Prostate gland (tissue), 2 donors: ENCODE measurements at regions not wholly inside any gene's neighbourhood (a gene's known extent, or its start where the extent isn't known, plus 50 kb on each side); places are given as distances from the start of the nearest gene placed in this dataset.

Experiments used
- DNase-seq: peaks from one replicate; pipeline ENCODE4 v3.0.0-alpha.2; 2019; ENCODE audit warnings: low spot score
- H3K27ac ChIP-seq, 2 donors: fragments of 200-600 bp; sonication (generic); 2 replicates each; pipeline ENCODE4 v1.5.1; 2017 to 2019
- H3K27me3 ChIP-seq: fragments of 200-600 bp; sonication (generic); replicated peaks from 2 replicates; pipeline ENCODE4 v1.5.1; 2019; ENCODE audit not compliant: insufficient read depth
- H3K36me3 ChIP-seq, 2 donors: fragments of 200-600 bp; sonication (generic); 1 replicate in 1 of 2; 2 replicates in 1 of 2; pipeline versions ENCODE4 v1.5.1 to v1.8.1; 2017 to 2019
- H3K4me1 ChIP-seq: fragments of 200-600 bp; sonication (generic); replicated peaks from 2 replicates; pipeline ENCODE4 v1.5.1; 2019
- H3K4me3 ChIP-seq, 2 donors: fragments of 200-600 bp; sonication (generic); 2 replicates each; pipeline ENCODE4 v1.5.1; 2017 to 2019
- H3K9me3 ChIP-seq: fragments of 200-600 bp; sonication (generic); 2 replicates; pipeline ENCODE4 v1.5.1; 2017
- CTCF ChIP-seq, 4 experiments: fragments of 200-600 bp in 2 of 4; fragments of 450-650 bp in 2 of 4; sonication (generic) in 2 of 4; IDR thresholded peaks; 1 replicate in 3 of 4; 2 replicates in 1 of 4; pipeline ENCODE4 v1.5.1; 2016 to 2019; ENCODE audit warnings: antibody characterized with exemption in 4 of 4, mild to moderate bottlenecking in 2 of 4, moderate library complexity in 2 of 4
- POLR2A ChIP-seq: fragments of 450-650 bp; IDR thresholded peaks from one replicate; pipeline ENCODE4 v1.6.1; 2016; ENCODE audit warnings: antibody characterized with exemption, mild to moderate bottlenecking
- POLR2AphosphoS5 ChIP-seq: sonication (generic); formaldehyde crosslinking; IDR thresholded peaks from one replicate; pipeline ENCODE4 v1.6.1; 2017; ENCODE audit warnings: antibody characterized with exemption
- WGBS: methylation state at CpG from one replicate; pipeline ENCODE4 v1.1.5; 2018; 5-methylcytosine and 5-hydroxymethylcytosine counted together
- intact Hi-C: fragments of 100-400 bp; cut with DNase I; formaldehyde crosslinking; loops from one replicate; pipeline ENCODE4 v1.14.2; 2022

- no peaks in the 10 kb centered on the region for H3K9me3 ChIP-seq
- intact Hi-C loops: no loop called here
These were observed 683.7 kb upstream of the CBLB start for GRCh38 chr3:106552351-106553043.

GRCh38 chr3:106560451-106560966, 691.7 kb upstream of the CBLB start:
- TF ChIP-seq CTCF (IDR thresholded peaks at IDR 0.05): no peak
- no peak for TF ChIP-seq POLR2AphosphoS5
- TF ChIP-seq POLR2A: no peak
- Histone ChIP-seq H3K9me3 (no peaks in the 10 kb centered on the region), H3K27me3 (no peaks in the 10 kb centered on the region), H3K36me3 (no peaks in the 10 kb centered on the region), H3K27ac (no peak overlapping the region), H3K4me1 (no peaks in the 10 kb centered on the region), H3K4me3 (no peak overlapping the region)
- 56% methylated on average over 3 of the region's 3 CpGs for WGBS
- no peak for DNase-seq
- intact Hi-C loops: no loop called here

More at GRCh38 chr3:106552351-106553043, 683.7 kb upstream of the CBLB start:
- TF ChIP-seq POLR2A: no peak
- no peak for TF ChIP-seq CTCF (IDR thresholded peaks at IDR 0.05)
- TF ChIP-seq POLR2AphosphoS5: no peak
- Histone ChIP-seq H3K27ac (no peak overlapping the region), H3K4me3 (no peak overlapping the region), H3K4me1 (no peaks in the 10 kb centered on the region), H3K36me3 (no peaks in the 10 kb centered on the region), H3K27me3 (no peaks in the 10 kb centered on the region)
- DNase-seq: no peak
- 90% methylated on average over 4 of the region's 4 CpGs for WGBS

- no peak for TF ChIP-seq CTCF (IDR thresholded peaks at IDR 0.05)
- no peak for TF ChIP-seq POLR2AphosphoS5
- no peak for TF ChIP-seq POLR2A
These were observed 697.5 kb upstream of the CBLB start for GRCh38 chr3:106566277-106566676.

GRCh38 chr3:106570426-106570825, 701.6 kb upstream of the CBLB start:
- Histone ChIP-seq H3K4me1 (no peaks in the 10 kb centered on the region), H3K9me3 (no peaks in the 10 kb centered on the region), H3K27ac (no peak overlapping the region), H3K36me3 (no peaks in the 10 kb centered on the region), H3K27me3 (no peaks in the 10 kb centered on the region), H3K4me3 (no peak overlapping the region)
- DNase-seq: no peak
- TF ChIP-seq CTCF (IDR thresholded peaks at IDR 0.05) (no peak), POLR2AphosphoS5 (no peak), POLR2A (no peak)
- 100% methylated on average over 1 of the region's 1 CpG for WGBS
- intact Hi-C loops: no loop called here

More at GRCh38 chr3:106566277-106566676, 697.5 kb upstream of the CBLB start:
- WGBS: 57% methylated on average over 4 of the region's 4 CpGs
- no peak overlapping the region for H3K27ac ChIP-seq
- intact Hi-C loops: no loop called here
- H3K4me1 ChIP-seq: no peaks in the 10 kb centered on the region
- no peaks in the 10 kb centered on the region for H3K36me3 ChIP-seq
- no peak overlapping the region for H3K4me3 ChIP-seq
- H3K9me3 ChIP-seq: no peaks in the 10 kb centered on the region
- DNase-seq: no peak
- no peaks in the 10 kb centered on the region for H3K27me3 ChIP-seq

GRCh38 chr3:106573605-106574004, 704.8 kb upstream of the CBLB start:
- no peak for DNase-seq
- H3K4me1 ChIP-seq: no peaks in the 10 kb centered on the region
- intact Hi-C loops: no loop called here
- H3K36me3 ChIP-seq: no peaks in the 10 kb centered on the region
- no peaks in the 10 kb centered on the region for H3K27me3 ChIP-seq
- no peak overlapping the region for H3K4me3 ChIP-seq
- 67% methylated on average over 3 of the region's 3 CpGs for WGBS
- H3K9me3 ChIP-seq: no peaks in the 10 kb centered on the region
- no peak for TF ChIP-seq POLR2A
- no peak for TF ChIP-seq POLR2AphosphoS5
- TF ChIP-seq CTCF (IDR thresholded peaks at IDR 0.05): no peak
- no peak overlapping the region for H3K27ac ChIP-seq
